ENCODE measurements at regions not wholly inside any gene's neighbourhood (a gene's known extent, or its start where the extent isn't known, plus 50 kb on each side); places are given as distances from the start of the nearest gene placed in this dataset.

DNA sequence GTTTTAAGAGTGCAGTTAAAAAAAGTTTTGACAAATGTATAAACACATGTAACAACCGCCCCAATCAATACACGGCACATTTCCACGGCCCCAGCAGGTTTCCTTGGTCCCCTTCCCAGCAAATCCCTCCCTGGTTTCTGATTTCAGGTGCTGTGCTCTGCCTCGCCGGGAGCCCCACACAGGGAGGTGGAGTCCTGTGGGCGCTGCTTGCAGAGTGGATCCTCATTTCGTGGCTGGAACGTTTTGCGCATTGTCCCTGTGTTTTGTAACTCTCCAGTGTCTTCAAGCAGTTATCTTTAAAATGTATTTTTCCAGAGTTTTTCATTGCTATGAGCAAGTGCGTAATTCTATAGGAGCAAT, 124.8 kb downstream of the GALR1 start:
- Histone ChIP-seq H3K9ac (ENCODE audit: control insufficient read depth, extremely low read depth, insufficient read depth, low read length) (no peak overlapping the region), H3K4me3 (ENCODE audit: control insufficient read depth in 2 of 3, extremely low read depth in 1 of 3, insufficient read depth in 2 of 3, low read depth in 1 of 3, low read length in 3 of 3) (no peak overlapping the region), H3K27me3 (ENCODE audit: control insufficient read depth, extremely low read depth, insufficient read depth, low read length) (no peaks in the 10 kb centered on the region), H3K9me1 (ENCODE audit: control insufficient read depth, extremely low read depth, insufficient read depth, low read length) (no peaks in the 10 kb centered on the region), H3K79me2 (ENCODE audit: control insufficient read depth, insufficient read depth, low read length) (no peaks in the 10 kb centered on the region), H2AFZ (ENCODE audit: control insufficient read depth, low read length) (no peak overlapping the region), H3K9me3 (ENCODE audit: control insufficient read depth, low read depth, low read length) (peaks cover 7% of the 10 kb centered on the region), H3K4me2 (ENCODE audit: control insufficient read depth, extremely low read depth, insufficient read depth, low read depth, low read length) (no peak overlapping the region), H4K20me1 (ENCODE audit: control insufficient read depth, extremely low read depth, insufficient read depth, low read length) (no peaks in the 10 kb centered on the region), H3K36me3 (ENCODE audit: control insufficient read depth in 2 of 2, extremely low read depth in 1 of 2, insufficient read depth in 2 of 2, low read length in 2 of 2) (no peaks in the 10 kb centered on the region), H3K27ac (ENCODE audit: control insufficient read depth, insufficient read depth, low read length) (no peak overlapping the region), H3K4me1 (ENCODE audit: control insufficient read depth, extremely low read depth, insufficient read depth, low read length) (no peaks in the 10 kb centered on the region)
- no peak for TF ChIP-seq EZH2 (IDR thresholded peaks at IDR 0.05; ENCODE audit: low read length)
- no peak for FAIRE-seq
- no peak for DNase-seq (ENCODE audit: low read depth, low spot score)
- dilution Hi-C loops (cut with MboI; ENCODE audit: extremely low pct_ligation_motif_present, low sequenced_read_pairs), result no loop called here

DNA sequence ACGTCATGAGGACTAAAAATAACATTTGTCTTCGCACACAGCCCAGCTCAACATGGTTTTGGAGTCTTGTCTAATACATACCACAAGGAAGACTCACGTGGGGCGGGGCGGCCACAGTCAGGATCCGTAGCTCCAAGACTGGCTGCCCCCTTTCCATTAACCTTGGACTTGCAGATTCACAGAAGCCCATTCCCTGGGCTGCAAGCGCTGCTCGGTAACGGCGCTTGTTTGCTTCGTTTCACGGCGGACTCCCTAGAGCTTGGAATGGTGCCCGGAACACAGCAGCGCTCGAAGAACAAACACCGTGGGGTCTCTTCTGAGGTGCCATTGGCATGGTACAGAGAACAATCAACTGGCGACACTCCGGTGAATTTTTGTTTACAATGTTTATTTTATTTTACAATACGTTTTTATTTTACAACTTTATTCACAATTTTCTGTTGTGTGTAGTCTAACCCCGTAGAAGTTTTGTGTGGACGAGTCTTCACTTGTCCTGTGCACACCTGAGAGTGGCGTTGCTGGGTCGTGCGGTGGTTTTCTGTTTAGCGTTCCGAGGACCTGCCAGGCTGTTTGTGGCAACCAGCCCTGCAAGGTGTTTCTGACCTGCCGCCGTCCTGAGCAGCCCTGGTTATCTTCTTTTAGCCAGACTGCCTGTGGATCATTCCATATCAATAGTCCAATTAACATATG, 126.5 kb downstream of the GALR1 start:
- Histone ChIP-seq H3K27ac (ENCODE audit: control insufficient read depth, insufficient read depth, low read length) (no peak overlapping the region), H3K36me3 (ENCODE audit: control insufficient read depth in 2 of 2, extremely low read depth in 1 of 2, insufficient read depth in 2 of 2, low read length in 2 of 2) (no peaks in the 10 kb centered on the region), H3K79me2 (ENCODE audit: control insufficient read depth, insufficient read depth, low read length) (no peaks in the 10 kb centered on the region), H3K4me1 (ENCODE audit: control insufficient read depth, extremely low read depth, insufficient read depth, low read length) (no peaks in the 10 kb centered on the region), H3K9me3 (ENCODE audit: control insufficient read depth, low read depth, low read length) (peaks cover 5% of the 10 kb centered on the region), H4K20me1 (ENCODE audit: control insufficient read depth, extremely low read depth, insufficient read depth, low read length) (no peaks in the 10 kb centered on the region), H3K9me1 (ENCODE audit: control insufficient read depth, extremely low read depth, insufficient read depth, low read length) (no peaks in the 10 kb centered on the region), H3K27me3 (ENCODE audit: control insufficient read depth, extremely low read depth, insufficient read depth, low read length) (no peaks in the 10 kb centered on the region), H3K4me2 (ENCODE audit: control insufficient read depth, extremely low read depth, insufficient read depth, low read depth, low read length) (no peak overlapping the region), H2AFZ (ENCODE audit: control insufficient read depth, low read length) (no peak overlapping the region), H3K4me3 (ENCODE audit: control insufficient read depth in 2 of 3, extremely low read depth in 1 of 3, insufficient read depth in 2 of 3, low read depth in 1 of 3, low read length in 3 of 3) (no peak overlapping the region), H3K9ac (ENCODE audit: control insufficient read depth, extremely low read depth, insufficient read depth, low read length) (no peak overlapping the region)
- FAIRE-seq, result no peak
- TF ChIP-seq EZH2 (IDR thresholded peaks at IDR 0.05; ENCODE audit: low read length), result no peak
- TF ChIP-seq, protein P1, sequence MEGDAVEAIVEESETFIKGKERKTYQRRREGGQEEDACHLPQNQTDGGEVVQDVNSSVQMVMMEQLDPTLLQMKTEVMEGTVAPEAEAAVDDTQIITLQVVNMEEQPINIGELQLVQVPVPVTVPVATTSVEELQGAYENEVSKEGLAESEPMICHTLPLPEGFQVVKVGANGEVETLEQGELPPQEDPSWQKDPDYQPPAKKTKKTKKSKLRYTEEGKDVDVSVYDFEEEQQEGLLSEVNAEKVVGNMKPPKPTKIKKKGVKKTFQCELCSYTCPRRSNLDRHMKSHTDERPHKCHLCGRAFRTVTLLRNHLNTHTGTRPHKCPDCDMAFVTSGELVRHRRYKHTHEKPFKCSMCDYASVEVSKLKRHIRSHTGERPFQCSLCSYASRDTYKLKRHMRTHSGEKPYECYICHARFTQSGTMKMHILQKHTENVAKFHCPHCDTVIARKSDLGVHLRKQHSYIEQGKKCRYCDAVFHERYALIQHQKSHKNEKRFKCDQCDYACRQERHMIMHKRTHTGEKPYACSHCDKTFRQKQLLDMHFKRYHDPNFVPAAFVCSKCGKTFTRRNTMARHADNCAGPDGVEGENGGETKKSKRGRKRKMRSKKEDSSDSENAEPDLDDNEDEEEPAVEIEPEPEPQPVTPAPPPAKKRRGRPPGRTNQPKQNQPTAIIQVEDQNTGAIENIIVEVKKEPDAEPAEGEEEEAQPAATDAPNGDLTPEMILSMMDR (optimal IDR thresholded peaks at IDR 0.05 in 1 of 3, IDR thresholded peaks at IDR 0.05 in 1 of 3, conservative IDR thresholded peaks at IDR 0.05 in 1 of 3; ENCODE audit: extremely low read depth in 1 of 3, insufficient read depth in 2 of 3, low read length in 3 of 3), result no peak
- DNase-seq (ENCODE audit: low read depth, low spot score), result no peak
- dilution Hi-C loops (cut with MboI; ENCODE audit: extremely low pct_ligation_motif_present, low sequenced_read_pairs), result no loop called here

DNA sequence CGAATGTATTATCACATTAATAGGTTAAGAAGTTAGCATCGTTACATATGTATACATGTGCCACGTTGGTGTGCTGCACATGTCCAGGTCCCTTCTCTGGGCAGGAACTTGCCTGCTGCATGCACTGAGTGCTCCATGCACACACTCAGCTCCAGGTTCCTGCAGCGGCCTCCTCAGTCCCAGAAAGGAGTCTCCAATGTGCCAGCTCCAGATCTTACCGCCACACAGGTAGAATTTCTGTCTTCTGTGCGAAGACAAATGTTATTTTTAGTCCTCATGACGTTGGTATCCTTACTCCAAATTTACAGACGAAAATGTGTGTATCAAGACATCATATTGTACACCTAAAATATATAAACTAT, 127.1 kb downstream of the GALR1 start:
- H3K9me3 ChIP-seq (ENCODE audit: control insufficient read depth, low read depth, low read length), result peaks cover 5% of the 10 kb centered on the region
- no peaks in the 10 kb centered on the region for H3K9me1 ChIP-seq (ENCODE audit: control insufficient read depth, extremely low read depth, insufficient read depth, low read length)
- H3K4me2 ChIP-seq (ENCODE audit: control insufficient read depth, extremely low read depth, insufficient read depth, low read depth, low read length), result no peak overlapping the region
- no peak overlapping the region for H3K9ac ChIP-seq (ENCODE audit: control insufficient read depth, extremely low read depth, insufficient read depth, low read length)
- no peak overlapping the region for H3K4me3 ChIP-seq (ENCODE audit: control insufficient read depth in 2 of 3, extremely low read depth in 1 of 3, insufficient read depth in 2 of 3, low read depth in 1 of 3, low read length in 3 of 3)
- DNase-seq (ENCODE audit: low read depth, low spot score) (no peak), FAIRE-seq (no peak)
- H3K4me1 ChIP-seq (ENCODE audit: control insufficient read depth, extremely low read depth, insufficient read depth, low read length), result no peaks in the 10 kb centered on the region
- H2AFZ ChIP-seq (ENCODE audit: control insufficient read depth, low read length), result no peak overlapping the region
- no peaks in the 10 kb centered on the region for H3K79me2 ChIP-seq (ENCODE audit: control insufficient read depth, insufficient read depth, low read length)
- TF ChIP-seq, protein P1 (optimal IDR thresholded peaks at IDR 0.05 in 1 of 3, IDR thresholded peaks at IDR 0.05 in 1 of 3, conservative IDR thresholded peaks at IDR 0.05 in 1 of 3; ENCODE audit: extremely low read depth in 1 of 3, insufficient read depth in 2 of 3, low read length in 3 of 3), result no peak
- TF ChIP-seq EZH2 (IDR thresholded peaks at IDR 0.05; ENCODE audit: low read length), result no peak
- H4K20me1 ChIP-seq (ENCODE audit: control insufficient read depth, extremely low read depth, insufficient read depth, low read length), result no peaks in the 10 kb centered on the region
- dilution Hi-C loops (cut with MboI; ENCODE audit: extremely low pct_ligation_motif_present, low sequenced_read_pairs), result no loop called here
- H3K27me3 ChIP-seq (ENCODE audit: control insufficient read depth, extremely low read depth, insufficient read depth, low read length), result no peaks in the 10 kb centered on the region
- H3K27ac ChIP-seq (ENCODE audit: control insufficient read depth, insufficient read depth, low read length), result no peak overlapping the region
- H3K36me3 ChIP-seq (ENCODE audit: control insufficient read depth in 2 of 2, extremely low read depth in 1 of 2, insufficient read depth in 2 of 2, low read length in 2 of 2), result no peaks in the 10 kb centered on the region

All from keratinocyte (primary cell).